Gastroesophageal sphincter (tissue), 2 donors: ENCODE measurements at regions not wholly inside any gene's neighbourhood (a gene's known extent, or its start where the extent isn't known, plus 50 kb on each side); places are given as distances from the start of the nearest gene placed in this dataset.

ENCODE experiments used
- POLR2A ChIP-seq, 2 donors: fragments of 450-650 bp; IDR thresholded peaks; one replicate each; pipeline ENCODE4 v1.6.1; 2017; ENCODE audit warnings: antibody characterized with exemption in 2 of 2, mild to moderate bottlenecking in 2 of 2, moderate library complexity in 1 of 2
- POLR2AphosphoS5 ChIP-seq: sonication (generic); formaldehyde crosslinking; IDR thresholded peaks from one replicate; pipeline ENCODE4 v1.6.1; 2017; ENCODE audit warnings: antibody characterized with exemption

- no peak for TF ChIP-seq POLR2AphosphoS5
- TF ChIP-seq POLR2A (IDR thresholded peaks at IDR 0.05): no peak
Observed at GRCh38 chr9:16191191-16191590, 638.3 kb downstream of the CCDC171 start.
